ENCODE measurements at regions not wholly inside any gene's neighbourhood (a gene's known extent, or its start where the extent isn't known, plus 50 kb on each side); places are given as distances from the start of the nearest gene placed in this dataset.

GRCh38 chr5:72561148-72561972 lies 54.1 kb upstream of the ZNF366 start:
- no peak for TF ChIP-seq CTCF (IDR thresholded peaks at IDR 0.05; ENCODE audit: insufficient read depth, low read depth, low read length)
- no peak overlapping the region for H3K4me3 ChIP-seq (ENCODE audit: low read depth, low read length)
- DNase-seq (ENCODE audit: low read depth), result no peak

- no peak overlapping the region for H3K4me3 ChIP-seq (ENCODE audit: low read depth, low read length)
- TF ChIP-seq CTCF (IDR thresholded peaks at IDR 0.05; ENCODE audit: insufficient read depth, low read depth, low read length), result no peak
- DNase-seq (ENCODE audit: low read depth), result no peak
These were observed 52.9 kb upstream of the ZNF366 start for GRCh38 chr5:72559866-72560766.

GRCh38 chr5:72558383-72558782 lies 51.2 kb upstream of the ZNF366 start:
- H3K4me3 ChIP-seq (ENCODE audit: low read depth, low read length), result no peak overlapping the region
- peak; percentile 17 for DNase-seq (ENCODE audit: low read depth)
- no peak for TF ChIP-seq CTCF (IDR thresholded peaks at IDR 0.05; ENCODE audit: insufficient read depth, low read depth, low read length)

- TF ChIP-seq CTCF (IDR thresholded peaks at IDR 0.05; ENCODE audit: insufficient read depth, low read depth, low read length), result no peak
- H3K4me3 ChIP-seq (ENCODE audit: low read depth, low read length), result no peak overlapping the region
- no peak for DNase-seq (ENCODE audit: low read depth)
These were observed 50.8 kb upstream of the ZNF366 start for GRCh38 chr5:72558046-72558336.

GRCh38 chr5:72557167-72558045 lies 50.2 kb upstream of the ZNF366 start:
- DNase-seq (ENCODE audit: low read depth), result no peak
- no peak for TF ChIP-seq CTCF (IDR thresholded peaks at IDR 0.05; ENCODE audit: insufficient read depth, low read depth, low read length)
- peak overlapping the region; percentile 38 for H3K4me3 ChIP-seq (ENCODE audit: low read depth, low read length)

All from fibroblast of villous mesenchyme (primary cell).